HG02623 (cell line): ENCODE measurements at regions not wholly inside any gene's neighbourhood (a gene's known extent, or its start where the extent isn't known, plus 50 kb on each side); places are given as distances from the start of the nearest gene placed in this dataset.
"Not testable (repeated sequence)": the region's sequence is repeated elsewhere in the genome, so short reads cannot be mapped to it uniquely, and the experiment has no call there.

ENCODE experiments used
- ATAC-seq: cut with Tn5 transposase; IDR thresholded peaks from one replicate; pipeline ENCODE4 v1.9.1; 2021; ENCODE audit warnings: moderate library complexity; ENCODE audit not compliant: unreplicated experiment

DNA sequence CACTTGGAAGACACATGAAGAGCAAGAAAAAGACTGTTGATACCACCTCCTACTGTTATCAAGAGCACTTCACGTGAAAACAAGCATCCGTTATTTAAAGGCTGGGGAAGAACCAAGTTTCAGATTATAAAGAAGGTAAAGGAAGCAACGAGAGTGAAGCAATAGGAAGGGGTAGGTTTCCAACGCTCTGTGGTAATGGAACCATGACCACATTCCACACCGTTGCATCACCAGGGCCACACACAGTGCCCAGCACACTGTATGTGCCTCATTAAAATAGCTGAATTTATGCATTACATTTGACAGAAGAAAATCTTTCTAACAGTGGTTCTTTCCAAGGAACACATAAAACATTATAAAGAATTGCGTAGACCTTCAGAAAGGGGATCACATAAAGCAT is 435.8 kb downstream of the MRPL39 start:
- ATAC-seq, result no peak

GRCh38 chr21:25170681-25171080 is 436.6 kb downstream of the MRPL39 start:
- ATAC-seq, result no peak

- no peak for ATAC-seq
Measured at GRCh38 chr21:25169370-25169769, 437.9 kb downstream of the MRPL39 start.

DNA sequence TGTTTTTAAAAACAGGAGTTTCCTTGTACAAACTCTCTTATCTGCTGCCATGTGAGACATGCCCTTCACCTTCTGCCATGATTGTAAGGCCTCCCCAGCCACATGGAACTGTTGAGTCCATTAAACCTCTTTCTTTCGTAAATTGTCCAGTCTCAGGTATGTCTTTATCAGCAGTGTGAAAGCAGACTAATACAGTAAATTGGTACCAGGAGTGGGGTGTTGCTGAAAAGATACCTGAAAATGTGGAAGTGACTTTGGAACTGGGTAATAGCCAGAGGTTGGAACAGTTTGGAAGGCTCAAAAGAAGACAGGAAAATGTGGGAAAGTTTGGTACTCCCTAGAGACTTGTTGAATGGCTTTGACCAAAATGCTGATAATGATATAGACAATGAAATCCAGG is 440.4 kb downstream of the MRPL39 start:
- ATAC-seq, result not testable (repeated sequence)

- ATAC-seq, result no peak
Measured at GRCh38 chr21:25161571-25161970, 445.7 kb downstream of the MRPL39 start.

DNA sequence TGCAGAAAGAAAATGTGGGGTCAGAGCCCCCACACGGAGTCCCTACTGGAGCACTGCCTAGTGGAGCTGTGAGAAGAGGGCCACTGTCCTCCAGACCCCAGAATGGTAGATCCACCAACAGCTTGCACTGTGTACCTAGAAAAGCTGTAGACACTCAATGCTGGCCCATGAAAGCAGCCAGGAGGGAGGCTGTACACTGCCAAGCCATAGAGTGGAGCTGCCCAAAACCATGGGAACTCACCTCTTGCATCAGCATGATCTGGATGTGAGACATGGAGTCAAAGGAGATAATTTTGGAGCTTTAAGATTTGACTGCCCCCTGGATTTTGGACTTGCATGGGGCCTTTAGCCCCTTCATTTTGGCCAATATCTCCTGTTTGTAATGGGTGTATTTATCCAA is 452.3 kb downstream of the MRPL39 start:
- ATAC-seq, result not testable (repeated sequence)

GRCh38 chr21:25149022-25149421 is 458.3 kb downstream of the MRPL39 start:
- ATAC-seq, result no peak

GRCh38 chr21:25139414-25139813 is 467.9 kb downstream of the MRPL39 start:
- no peak for ATAC-seq

GRCh38 chr21:25133939-25134338 is 473.3 kb downstream of the MRPL39 start:
- no peak for ATAC-seq

GRCh38 chr21:25127811-25128210 is 479.5 kb downstream of the MRPL39 start:
- no peak for ATAC-seq

DNA sequence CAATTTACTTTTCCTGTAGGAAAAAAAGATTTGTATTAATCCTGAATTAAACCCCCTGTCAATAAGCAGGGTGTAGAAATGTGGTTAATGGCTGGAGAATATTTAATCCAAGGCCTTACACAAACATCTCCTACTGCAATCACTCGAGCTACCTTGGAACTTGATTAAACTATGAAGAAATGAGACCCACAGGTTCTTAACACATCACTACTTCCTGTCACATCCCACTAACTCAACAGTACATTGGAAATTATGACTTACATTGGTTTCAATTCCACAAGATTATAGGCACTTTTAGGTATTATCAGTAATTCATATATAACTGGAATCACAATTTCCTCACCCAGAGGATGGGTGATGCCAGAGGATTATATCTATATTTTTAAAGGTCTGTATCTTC is 480.3 kb downstream of the MRPL39 start:
- ATAC-seq, result no peak

GRCh38 chr21:25126564-25126963 is 480.7 kb downstream of the MRPL39 start:
- no peak for ATAC-seq

GRCh38 chr21:25118648-25119047 is 488.6 kb downstream of the MRPL39 start:
- no peak for ATAC-seq

DNA sequence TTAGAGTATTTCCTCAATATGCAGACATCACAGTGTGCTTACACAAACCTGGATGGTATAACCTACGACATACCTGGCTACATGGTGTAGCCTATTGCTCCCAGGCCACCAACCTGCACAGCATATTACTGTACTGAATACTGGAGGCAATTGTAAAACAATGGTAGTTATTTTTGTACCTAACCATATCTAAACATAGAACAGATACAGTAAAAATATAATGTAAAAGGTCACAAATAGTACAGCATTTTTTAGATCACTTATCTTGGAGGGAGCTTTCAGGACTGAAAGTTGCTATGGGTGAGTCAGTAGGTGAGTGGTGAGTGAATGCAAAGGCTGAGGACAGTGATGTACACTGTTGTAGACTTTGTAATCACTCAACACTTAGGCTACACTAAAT is 492.3 kb downstream of the MRPL39 start:
- peak; percentile 69 for ATAC-seq

- no peak for ATAC-seq
Measured at GRCh38 chr21:25107708-25108107, 499.6 kb downstream of the MRPL39 start.

DNA sequence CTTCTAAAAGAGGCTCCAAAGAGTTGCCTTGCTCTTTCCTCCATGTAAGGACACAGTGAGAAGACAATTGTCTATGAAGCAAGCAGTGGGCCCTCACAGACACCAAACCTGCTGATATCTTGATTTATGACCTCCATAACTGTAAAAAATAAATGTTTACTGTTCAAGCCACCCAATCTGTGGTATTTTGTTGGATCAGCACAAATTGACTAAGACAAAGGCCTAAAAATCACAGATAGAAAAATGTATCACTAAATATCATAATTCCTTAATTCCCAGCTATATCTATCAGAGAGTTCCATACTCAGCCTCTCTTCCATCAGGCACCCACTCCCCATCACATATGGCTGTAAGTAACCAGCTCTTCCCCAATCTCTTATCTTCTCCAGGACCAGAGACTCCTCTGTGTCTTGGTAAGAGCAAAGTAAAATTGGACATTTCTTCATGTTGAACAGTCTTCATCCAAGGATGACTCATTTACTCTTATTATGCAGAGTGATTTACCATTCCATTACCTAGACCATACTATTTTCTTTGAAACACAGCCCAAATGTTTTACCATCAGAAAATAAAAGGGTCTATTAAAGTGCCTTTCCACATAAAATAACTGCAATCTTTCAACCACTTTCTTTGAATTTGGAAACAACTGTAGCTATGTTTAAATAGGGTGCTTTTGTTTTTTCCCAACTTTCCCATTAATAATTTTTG is 503.6 kb downstream of the MRPL39 start:
- no peak for ATAC-seq

DNA sequence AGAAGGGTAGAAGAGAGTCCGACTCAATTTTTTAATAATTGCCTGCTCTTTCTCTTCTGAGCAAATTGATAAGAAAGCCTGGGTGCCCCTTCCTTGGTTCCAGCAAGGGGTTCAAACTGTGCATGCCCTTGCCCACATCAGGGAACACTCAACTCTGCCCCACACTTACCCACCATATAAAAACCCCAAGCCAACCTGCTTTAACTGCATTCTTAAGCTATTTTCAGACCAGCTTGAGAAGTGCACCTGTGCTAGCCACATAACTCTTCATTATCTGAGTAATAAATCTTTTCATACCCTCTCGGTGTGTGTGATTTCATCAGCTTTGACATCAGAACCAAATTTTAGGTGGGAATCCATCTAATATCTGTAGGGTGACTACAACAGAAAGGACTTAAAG is 509.6 kb downstream of the MRPL39 start:
- ATAC-seq, result no peak

- ATAC-seq, result no peak
Measured at GRCh38 chr21:25094695-25095094, 512.6 kb downstream of the MRPL39 start.

DNA sequence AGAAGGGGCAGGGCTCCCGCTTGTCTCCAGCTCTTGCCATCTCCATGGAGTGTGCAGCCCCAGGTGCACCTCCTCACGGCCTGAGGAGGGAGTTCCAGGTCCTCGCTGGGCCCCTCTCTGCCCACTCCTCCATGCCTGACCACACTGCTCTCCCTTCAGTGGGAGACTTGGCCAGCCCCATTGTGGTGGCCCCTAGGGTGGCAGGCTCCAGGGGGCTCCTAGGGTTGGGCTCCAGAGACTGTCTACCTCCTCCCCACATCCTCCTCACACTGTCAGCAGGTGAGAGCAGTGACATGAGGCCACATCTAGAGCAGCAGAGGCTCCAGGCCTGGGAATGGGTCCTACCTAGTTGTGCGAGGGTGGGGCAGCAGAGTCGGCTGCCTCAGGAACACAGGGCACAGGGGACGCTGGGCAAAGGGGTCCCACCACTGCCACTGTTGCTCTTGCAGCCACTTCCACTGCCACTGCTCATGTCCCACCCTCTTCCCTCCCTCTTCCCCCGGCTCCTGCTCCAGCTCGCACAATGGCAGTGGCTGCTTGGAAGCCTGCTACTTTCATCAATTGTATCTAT is 514.8 kb downstream of the MRPL39 start:
- ATAC-seq, result no peak

GRCh38 chr21:25081096-25081495 is 526.2 kb downstream of the MRPL39 start:
- no peak for ATAC-seq

GRCh38 chr21:25080661-25081060 is 526.6 kb downstream of the MRPL39 start:
- no peak for ATAC-seq

- no peak for ATAC-seq
Measured at GRCh38 chr21:25080141-25080540, 527.1 kb downstream of the MRPL39 start.

DNA sequence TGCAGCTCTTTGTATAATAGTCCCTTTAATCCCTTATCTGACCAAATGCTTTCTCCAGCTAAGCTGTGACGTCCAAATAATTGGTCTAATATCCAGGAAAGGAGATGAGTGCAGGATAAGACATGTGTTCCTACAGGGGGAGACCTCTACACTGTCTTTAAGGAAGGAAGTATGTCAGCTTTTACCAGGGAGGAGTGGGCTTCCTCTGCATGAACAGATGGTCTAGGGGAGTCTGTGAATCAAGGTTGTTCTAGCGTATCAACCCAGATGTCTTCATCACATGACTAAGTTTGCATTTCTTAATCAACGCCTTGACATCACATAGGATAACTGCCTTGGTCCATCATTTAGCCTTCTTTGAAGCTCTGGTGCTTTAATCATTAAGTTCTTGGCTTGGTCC is 528.2 kb downstream of the MRPL39 start:
- no peak for ATAC-seq
